ENCODE measurements at regions not wholly inside any gene's neighbourhood (a gene's known extent, or its start where the extent isn't known, plus 50 kb on each side); places are given as distances from the start of the nearest gene placed in this dataset.
A peak's percentile ranks its signal among the peaks of the same experiment; 100 is the strongest.

- DNase-seq: peak; percentile 87
Observed at GRCh38 chr3:146895026-146895749, 290.0 kb upstream of the PLSCR5 start.

DNA sequence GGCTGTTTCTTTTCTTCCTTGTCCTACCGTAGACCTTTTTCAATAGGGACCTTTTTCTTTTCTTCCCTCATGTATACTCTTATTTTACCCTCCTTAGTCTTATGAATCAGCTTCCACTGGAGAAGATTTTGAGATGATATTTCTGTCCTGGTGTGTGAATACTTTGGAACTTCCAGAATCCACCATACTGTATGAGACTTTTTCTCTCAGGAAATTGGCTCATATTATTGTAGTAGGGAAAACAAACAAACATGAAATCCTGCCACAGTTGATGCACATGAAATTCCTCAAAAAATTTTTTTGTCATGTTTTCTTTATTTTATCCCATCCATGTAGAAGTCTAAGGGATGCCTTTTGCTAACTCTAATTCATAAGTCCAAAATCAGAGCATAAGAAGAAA, 289.3 kb upstream of the PLSCR5 start:
- DNase-seq: no peak

- DNase-seq: no peak
Observed at GRCh38 chr3:146892041-146892440, 286.9 kb upstream of the PLSCR5 start.

DNA sequence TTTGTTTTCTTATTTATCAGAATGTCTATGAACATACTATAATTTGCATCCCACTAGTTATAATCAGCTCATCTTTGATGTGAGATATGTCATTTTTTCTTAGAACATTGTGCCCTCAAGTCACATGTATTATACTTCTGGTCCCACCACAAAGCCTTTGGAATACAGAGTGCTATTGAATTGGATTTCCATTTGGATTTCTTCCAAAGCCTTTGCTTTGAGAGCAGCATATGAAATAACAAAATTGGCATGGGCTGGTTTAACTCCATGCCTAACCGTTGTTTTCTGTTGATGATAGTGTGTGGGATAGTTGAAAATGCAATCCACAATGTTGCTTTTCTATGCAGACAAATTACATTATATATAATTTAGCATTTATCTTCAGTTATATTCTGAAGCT, 284.5 kb upstream of the PLSCR5 start:
- no peak for DNase-seq

DNA sequence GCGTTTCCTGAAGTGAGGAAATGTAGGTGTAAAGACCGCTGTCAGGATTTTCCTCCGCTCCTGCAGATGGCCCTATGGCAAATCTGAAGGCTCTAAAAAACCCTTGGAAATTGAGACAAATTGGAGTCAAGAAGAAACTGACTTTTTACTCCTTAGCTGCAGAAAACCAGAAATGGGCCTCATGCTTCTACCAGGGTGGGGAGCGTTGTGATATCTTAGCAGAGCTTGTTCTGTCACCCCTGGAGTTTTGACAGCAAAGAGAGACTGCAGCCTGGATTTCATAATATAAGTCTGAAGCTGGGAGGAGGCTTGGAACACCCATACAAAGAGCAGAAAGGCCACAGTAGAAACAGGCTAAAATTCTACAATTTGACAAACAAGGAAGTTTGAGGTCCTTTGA, 283.0 kb upstream of the PLSCR5 start:
- no peak for DNase-seq

DNA sequence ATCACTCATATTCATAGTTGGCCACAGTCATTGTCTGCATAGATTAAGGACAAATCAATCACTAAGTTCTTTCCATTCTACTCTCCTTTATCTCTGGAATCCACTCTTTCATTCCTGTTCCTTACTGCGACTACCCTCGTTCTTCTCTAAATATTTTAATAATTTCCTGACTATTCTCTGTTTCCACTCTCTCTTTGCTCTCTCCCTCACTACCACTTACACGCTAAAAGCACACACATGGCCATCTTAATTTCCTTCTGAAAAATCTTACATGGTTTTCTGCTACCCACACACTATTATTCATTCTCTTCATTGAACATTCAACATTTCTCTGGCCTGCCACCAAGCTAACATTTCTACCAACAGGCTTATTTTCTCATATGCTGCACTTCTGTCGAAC, 279.6 kb upstream of the PLSCR5 start:
- DNase-seq: no peak

- DNase-seq: peak; percentile 40
Observed at GRCh38 chr3:146884296-146884695, 279.1 kb upstream of the PLSCR5 start.

DNA sequence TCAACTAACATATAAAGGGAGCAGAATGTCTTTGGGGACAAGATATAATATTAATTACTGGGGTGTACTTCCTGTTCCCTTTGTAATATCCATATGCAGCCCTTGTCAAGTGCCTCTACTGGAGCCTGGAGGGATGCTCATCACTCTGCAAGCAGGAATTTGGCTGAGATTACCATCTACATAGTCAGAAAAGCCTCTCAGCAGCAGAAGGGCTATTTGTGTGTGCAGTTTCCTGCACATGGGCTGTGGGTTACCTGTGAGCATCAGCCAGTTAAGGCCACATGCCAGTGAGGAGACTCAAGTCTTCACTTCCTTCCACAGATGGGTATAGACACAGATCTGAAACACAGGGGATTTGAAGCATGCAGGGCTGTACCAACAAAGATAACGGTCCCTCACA, 278.1 kb upstream of the PLSCR5 start:
- no peak for DNase-seq

- DNase-seq: peak; percentile 48
Observed at GRCh38 chr3:146881966-146882760, 277.0 kb upstream of the PLSCR5 start.

- no peak for DNase-seq
Observed at GRCh38 chr3:146881356-146881755, 276.2 kb upstream of the PLSCR5 start.

- DNase-seq: no peak
Observed at GRCh38 chr3:146873748-146874147, 268.6 kb upstream of the PLSCR5 start.

DNA sequence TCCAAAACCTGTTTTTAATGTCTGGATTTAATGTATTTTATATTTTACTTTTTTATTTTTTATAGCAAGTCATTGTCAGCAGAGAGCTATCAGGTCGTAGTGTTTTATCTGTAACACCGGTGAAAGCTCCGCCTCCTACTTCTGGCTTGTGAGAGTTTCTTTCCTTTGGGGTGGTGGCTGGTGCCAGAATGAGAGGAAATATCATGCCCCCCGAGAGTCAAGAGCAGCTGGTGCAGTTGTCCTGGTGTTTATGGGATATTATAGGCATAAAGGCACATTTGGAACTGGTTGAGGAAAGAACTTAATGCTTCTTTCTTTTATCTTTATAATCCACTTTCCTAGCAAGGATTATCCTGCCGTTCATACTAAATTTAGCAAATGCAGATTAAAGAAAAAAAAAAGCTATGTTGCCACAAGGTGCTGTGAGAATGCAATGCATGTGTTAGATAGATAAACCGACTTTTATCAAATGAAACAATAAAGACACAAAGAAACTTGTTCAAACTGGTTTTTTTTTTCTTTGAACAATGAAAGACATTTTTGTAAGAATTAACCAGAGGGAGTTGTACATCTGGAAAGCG, 260.1 kb upstream of the PLSCR5 start:
- DNase-seq: no peak

- DNase-seq: no peak
Observed at GRCh38 chr3:146861262-146861661, 256.1 kb upstream of the PLSCR5 start.

GRCh38 chr3:146854523-146854922, 249.4 kb upstream of the PLSCR5 start:
- no peak for DNase-seq

GRCh38 chr3:146851665-146852064, 246.5 kb upstream of the PLSCR5 start:
- DNase-seq: no peak

- no peak for DNase-seq
Observed at GRCh38 chr3:146845361-146845760, 240.2 kb upstream of the PLSCR5 start.

DNA sequence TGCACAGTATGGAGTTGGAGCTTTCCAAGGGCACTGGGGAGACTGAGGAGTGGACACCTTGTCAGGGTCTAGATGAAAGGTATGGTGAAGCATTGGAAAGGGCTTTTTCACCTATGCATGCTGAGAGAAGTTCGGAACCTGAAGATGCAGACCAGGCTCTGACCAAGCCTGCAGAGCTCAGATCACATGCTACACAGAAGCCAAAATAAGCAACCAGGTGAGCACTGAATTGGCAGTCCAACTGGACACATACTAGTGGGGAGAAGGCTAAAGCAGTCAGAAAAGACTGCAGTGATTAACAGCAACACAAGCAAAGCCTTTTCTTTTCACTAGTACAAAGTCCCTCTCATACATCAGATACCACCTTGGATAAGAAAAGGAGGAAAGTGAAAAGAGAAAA, 238.3 kb upstream of the PLSCR5 start:
- DNase-seq: no peak

DNA sequence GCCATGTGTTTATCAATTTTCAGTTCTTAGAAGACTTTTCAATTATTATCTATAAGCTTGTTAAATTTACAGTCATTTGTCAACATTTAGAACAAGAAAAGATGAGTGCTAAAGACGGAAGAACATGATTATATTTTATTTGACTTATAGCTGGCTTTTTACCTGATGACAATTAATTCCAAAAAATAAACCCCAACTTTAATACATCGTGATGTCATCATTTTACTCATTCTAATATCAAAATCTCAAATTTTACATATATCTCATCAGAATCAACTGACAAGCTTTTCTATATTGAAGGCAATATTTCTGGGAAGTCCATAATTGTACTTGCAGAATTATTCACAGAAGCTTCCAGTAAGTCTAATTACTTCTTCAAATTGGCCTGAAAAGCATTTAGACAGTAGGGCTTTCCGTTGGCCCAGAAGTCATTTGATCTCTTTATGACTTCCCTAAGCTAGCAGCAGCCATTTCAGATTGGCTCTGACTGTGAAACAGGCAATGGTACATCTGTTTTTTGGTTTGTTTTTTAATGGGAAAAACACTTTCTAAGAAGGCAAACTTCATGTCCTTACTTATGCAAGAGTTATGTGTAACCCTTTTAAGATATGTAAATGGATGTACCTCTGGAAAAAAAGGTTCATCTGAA, 234.7 kb upstream of the PLSCR5 start:
- DNase-seq: no peak

GRCh38 chr3:146838221-146838620, 233.1 kb upstream of the PLSCR5 start:
- DNase-seq: no peak

- DNase-seq: peak; percentile 15
Observed at GRCh38 chr3:146834917-146835316, 229.8 kb upstream of the PLSCR5 start.

DNA sequence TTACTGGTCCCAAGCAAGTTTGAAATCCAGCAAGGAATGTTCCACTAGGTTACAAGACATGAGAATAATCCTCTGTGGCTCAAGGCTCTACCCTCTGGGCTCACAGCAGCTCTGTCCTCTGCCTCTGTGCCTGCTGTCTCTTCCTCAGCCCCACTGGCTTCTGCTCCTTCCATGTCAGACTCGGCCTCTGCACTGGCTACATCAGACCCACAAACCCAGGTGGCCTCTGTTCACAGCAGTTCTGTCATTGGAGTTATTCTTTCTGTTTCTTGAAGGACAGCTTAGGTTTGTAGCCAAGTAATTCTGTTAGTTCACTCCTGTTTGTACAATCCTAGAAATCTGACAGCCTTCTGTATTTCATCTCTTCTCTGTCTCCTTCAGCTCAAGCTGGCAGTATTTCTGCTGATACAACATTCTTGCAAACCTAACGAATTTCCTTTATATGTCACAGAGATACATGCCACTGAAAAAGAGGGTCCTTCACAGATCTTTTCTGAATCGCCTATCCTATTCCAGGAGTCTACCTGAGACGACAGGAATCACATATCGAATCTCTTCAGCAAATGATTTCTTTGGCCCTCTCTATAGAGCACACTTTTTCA, 227.8 kb upstream of the PLSCR5 start:
- DNase-seq: no peak

GRCh38 chr3:146831659-146832058, 226.5 kb upstream of the PLSCR5 start:
- no peak for DNase-seq

- no peak for DNase-seq
Observed at GRCh38 chr3:146830231-146830630, 225.1 kb upstream of the PLSCR5 start.
